ENCODE measurements at regions not wholly inside any gene's neighbourhood (a gene's known extent, or its start where the extent isn't known, plus 50 kb on each side); places are given as distances from the start of the nearest gene placed in this dataset.

- TF ChIP-seq CTCF (conservative IDR thresholded peaks at IDR 0.05) (no peak), ZFX (IDR thresholded peaks at IDR 0.05) (no peak)
- no peak overlapping the region for H3K27ac ChIP-seq
Observed at GRCh38 chr1:231099996-231100767, 60.1 kb upstream of the FAM89A start.

- TF ChIP-seq CTCF (conservative IDR thresholded peaks at IDR 0.05) (no peak), ZFX (IDR thresholded peaks at IDR 0.05) (no peak)
- H3K27ac ChIP-seq = no peak overlapping the region
Observed at GRCh38 chr1:231099311-231099710, 59.3 kb upstream of the FAM89A start.

- TF ChIP-seq CTCF (conservative IDR thresholded peaks at IDR 0.05) (no peak), ZFX (IDR thresholded peaks at IDR 0.05) (no peak)
- H3K27ac ChIP-seq = no peak overlapping the region
Observed at GRCh38 chr1:231095595-231095994, 55.5 kb upstream of the FAM89A start.

GRCh38 chr1:231094421-231094820 lies 54.4 kb upstream of the FAM89A start:
- TF ChIP-seq CTCF (conservative IDR thresholded peaks at IDR 0.05) (no peak), ZFX (IDR thresholded peaks at IDR 0.05) (no peak)
- no peak overlapping the region for H3K27ac ChIP-seq

- no peak for TF ChIP-seq CTCF (conservative IDR thresholded peaks at IDR 0.05)
- TF ChIP-seq ZFX (IDR thresholded peaks at IDR 0.05) = no peak
- H3K27ac ChIP-seq = no peak overlapping the region
Observed at GRCh38 chr1:231093156-231093922, 53.3 kb upstream of the FAM89A start.

GRCh38 chr1:231092380-231092779 lies 52.3 kb upstream of the FAM89A start:
- H3K27ac ChIP-seq = no peak overlapping the region

More at GRCh38 chr1:231092380-231092779, 52.3 kb upstream of the FAM89A start:
- TF ChIP-seq ZFX (IDR thresholded peaks at IDR 0.05) = no peak
- no peak for TF ChIP-seq CTCF (conservative IDR thresholded peaks at IDR 0.05)

All from C4-2B (cell line).